Dermis microvascular lymphatic vessel endothelial cell (primary cell): ENCODE measurements at regions not wholly inside any gene's neighbourhood (a gene's known extent, or its start where the extent isn't known, plus 50 kb on each side); places are given as distances from the start of the nearest gene placed in this dataset.

Experiments
- DNase-seq, 2 donors: peaks; one replicate each; pipeline versions ENCODE4 v3.0.0 to v3.0.0-alpha.2; 2010; ENCODE audit warnings: low read depth in 2 of 2

- DNase-seq, result no peak
These were observed 205.0 kb downstream of the UBE3A start for GRCh38 chr15:25233766-25234350.

DNA sequence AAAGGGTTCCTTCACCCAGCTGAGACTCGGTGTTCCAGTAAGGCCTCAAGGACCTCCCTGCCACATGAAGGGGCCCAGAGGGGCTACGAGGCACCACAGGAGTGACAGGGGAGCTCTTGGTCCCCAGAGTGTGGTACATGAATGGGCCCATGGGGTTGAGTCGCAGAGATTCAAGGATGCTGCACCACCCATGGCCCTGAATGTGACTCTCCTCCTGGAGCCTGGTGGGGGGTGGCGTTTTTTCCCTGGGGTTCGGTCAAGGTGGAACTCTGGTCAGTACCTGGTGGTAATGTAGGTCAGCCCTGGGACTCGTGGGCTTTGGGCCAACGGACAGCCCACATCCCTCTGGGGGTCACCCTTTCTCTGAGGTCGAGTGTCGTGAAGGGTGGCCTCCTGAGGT, 204.0 kb downstream of the UBE3A start:
- DNase-seq, result no peak

DNA sequence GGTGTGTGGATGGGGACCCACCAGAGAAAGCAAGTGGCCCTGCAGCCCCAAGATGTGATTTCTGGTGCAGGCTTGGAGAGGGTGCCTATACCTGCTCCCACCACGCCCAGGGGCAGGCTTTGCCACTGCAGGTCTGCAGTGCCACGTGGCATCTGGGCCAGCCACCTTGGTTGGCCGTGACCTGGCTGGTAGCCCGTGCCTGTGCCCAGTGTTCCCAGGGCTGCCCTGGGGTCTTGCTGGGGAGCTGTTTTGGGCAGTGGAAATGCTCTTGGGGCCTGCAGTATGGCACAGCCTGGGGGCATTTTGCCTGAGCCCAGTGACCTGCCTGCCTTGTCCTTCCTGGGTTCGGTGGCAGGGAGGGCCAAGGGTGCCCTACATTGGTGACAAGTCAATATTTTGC, 203.4 kb downstream of the UBE3A start:
- no peak for DNase-seq

GRCh38 chr15:25236143-25236860, 202.5 kb downstream of the UBE3A start:
- no peak for DNase-seq

- no peak for DNase-seq
These were observed 202.0 kb downstream of the UBE3A start for GRCh38 chr15:25236861-25237155.

- DNase-seq, result no peak
These were observed 201.4 kb downstream of the UBE3A start for GRCh38 chr15:25237291-25237978.

DNA sequence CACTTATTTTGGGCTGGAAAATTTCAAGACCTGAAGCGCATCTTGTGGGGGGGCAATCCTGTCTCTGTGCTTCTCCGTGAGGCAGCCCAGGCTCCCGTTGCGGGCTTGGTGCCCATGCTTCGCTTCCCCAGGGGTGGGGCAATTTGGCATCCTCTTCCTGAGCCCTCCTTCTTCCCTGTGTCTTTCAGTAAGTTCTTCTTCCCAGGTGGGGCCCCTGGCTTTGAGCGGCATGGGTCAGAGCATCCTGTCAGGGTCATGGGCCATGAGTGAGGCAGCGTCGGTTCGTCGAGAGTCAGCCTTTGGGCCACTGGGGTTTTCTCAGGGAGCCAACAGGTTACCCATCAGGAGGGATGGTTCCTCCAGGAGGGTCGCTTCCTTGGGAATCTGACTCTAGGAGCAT, 200.7 kb downstream of the UBE3A start:
- DNase-seq, result no peak

- no peak for DNase-seq
These were observed 199.9 kb downstream of the UBE3A start for GRCh38 chr15:25238716-25239470.

GRCh38 chr15:25239471-25240345, 199.1 kb downstream of the UBE3A start:
- DNase-seq, result no peak

DNA sequence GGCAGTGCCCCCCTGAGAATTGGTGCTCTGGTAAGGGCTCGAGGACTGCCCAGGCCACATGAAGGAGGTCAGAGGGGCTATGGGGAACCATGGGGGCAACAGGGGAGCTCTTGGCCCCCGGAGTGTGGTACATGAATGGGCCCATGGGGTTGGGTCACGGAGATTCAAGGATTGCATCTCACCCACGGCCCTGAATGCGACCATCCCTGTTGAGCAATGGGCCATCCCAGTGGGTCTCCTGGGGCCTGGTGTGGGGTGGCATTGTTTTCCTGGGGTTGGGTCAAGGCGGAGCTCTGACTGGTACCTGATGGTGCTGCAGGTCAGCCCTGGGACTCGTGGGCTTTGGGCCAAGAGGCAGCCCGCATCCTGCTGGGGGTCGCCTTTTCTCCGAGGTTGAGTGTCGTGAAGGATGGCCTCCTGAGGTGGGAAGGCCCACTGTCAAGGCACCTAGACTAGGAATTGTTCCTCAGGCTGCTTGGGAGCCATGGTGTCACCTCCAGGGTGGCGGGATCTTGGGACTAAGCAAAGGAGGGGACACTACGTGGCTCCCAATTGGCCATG, 198.3 kb downstream of the UBE3A start:
- no peak for DNase-seq

DNA sequence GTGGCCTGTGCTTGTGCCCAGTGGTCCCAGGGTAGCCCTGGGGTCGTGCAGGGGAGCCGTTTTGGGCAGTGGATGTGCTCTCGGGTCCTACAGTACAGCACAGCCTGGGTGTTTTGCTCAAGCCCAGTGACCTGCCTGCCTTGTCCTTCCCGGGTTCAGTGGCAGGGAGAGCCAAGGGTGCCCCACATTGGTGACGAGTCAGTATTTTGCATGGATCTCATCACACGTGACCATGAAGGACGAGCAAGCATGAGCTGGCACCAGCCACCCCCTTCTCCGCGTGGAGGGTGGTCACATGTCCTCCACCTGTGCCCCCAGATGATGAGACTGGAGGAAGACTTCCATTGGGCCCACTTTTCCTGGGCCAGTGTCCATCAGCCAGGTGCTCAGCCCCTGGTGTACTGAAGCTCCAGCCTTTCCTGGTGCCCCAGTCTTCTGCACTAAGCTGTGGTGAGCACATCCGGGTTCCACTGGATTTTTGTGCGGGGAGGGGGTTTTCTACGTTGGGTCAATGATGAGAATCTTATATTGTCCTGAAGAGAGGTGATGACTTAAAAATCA, 197.5 kb downstream of the UBE3A start:
- DNase-seq, result no peak

DNA sequence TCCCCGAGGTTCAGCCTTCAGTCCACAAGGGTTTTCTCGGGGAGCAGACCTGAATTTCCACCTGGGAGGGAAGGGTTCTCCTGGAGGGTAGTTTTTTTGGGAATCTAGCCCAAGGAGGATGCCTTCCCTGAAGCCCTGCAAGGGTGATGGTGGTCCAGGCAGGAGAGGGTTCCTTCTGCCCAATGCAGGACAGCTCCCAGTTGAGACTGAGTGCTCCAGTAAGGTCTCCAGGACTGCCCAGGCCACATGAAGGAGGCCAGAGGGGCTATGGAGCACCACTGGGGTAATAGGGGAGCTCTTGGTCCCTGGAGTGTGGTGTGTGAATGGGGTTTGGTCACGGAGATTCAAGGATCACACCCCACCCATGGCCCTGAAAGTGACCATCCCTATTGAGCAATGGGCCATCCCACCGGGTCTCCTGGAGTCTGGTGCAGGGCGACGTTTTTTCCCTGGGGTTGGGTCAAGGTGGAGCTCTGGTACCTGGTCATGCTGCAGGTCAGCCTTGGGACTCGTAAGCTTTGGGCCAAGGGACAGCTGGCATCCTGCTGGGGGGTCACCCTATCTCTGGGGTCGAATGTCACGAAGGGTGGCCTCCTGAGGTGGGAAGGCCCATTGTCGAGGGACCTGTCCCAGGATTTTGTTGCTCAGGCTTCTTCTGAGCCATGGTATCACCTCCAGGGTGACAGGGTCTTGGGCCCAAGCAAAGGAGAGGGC, 196.5 kb downstream of the UBE3A start:
- DNase-seq, result no peak

DNA sequence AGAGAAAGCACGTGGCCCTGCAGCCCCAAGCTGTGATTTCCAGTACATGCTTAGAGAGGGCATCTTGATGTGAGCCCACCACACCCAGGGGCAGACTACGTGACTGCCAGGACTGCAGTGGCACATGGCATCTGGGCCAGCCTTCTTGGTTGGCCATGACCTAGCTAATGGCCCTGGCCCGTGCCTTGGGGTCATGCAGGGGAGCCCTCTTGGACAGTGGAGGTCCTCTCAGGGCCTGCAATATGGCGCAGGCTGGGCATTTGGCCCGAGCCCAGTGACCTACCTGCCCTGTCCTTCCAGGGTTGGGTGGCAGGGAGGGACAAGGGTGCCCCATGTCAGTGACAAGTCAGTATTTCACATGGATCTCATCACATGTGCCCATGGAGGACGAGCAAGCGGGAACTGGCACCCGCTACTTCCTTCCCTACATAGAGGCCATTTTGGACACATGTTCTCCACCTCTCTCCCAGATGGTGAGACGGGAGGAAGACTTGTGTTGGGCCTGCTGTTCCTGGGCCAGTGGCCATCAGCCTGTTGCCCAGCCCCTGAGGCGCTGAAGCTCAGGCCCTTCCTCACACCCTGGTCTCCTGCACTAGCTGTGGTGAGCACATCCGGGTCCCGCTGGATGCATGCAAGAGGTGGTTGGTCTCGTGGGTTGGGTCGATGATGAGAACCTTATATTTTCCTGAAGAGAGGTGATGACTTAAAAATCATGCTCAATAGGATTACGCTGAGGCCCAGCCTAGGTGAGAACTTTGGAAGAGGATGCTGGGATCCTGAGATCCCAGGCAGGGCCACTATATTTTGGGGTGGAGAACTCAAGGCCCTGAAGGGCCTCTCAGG, 195.6 kb downstream of the UBE3A start:
- DNase-seq, result no peak

- no peak for DNase-seq
These were observed 195.1 kb downstream of the UBE3A start for GRCh38 chr15:25243800-25244097.

- DNase-seq, result no peak
These were observed 193.9 kb downstream of the UBE3A start for GRCh38 chr15:25244731-25245585.

- DNase-seq, result no peak
These were observed 192.8 kb downstream of the UBE3A start for GRCh38 chr15:25245801-25246622.

- no peak for DNase-seq
These were observed 192.0 kb downstream of the UBE3A start for GRCh38 chr15:25246641-25247406.
